HepG2 (cell line): ENCODE measurements at regions not wholly inside any gene's neighbourhood (a gene's known extent, or its start where the extent isn't known, plus 50 kb on each side); places are given as distances from the start of the nearest gene placed in this dataset.

Experiments used
- PHF5A ChIP-seq: IDR thresholded peaks from one replicate; pipeline ENCODE4 v1.6.1; 2018; ENCODE audit warnings: low read depth, missing genetic modification reagents; ENCODE audit not compliant: unreplicated experiment
- ZSCAN20 ChIP-seq: sonication (generic); formaldehyde crosslinking; IDR thresholded peaks from 2 replicates; pipeline ENCODE4 v1.4.0; 2020; ENCODE audit warnings: missing genetic modification reagents, mild to moderate bottlenecking, borderline replicate concordance

DNA sequence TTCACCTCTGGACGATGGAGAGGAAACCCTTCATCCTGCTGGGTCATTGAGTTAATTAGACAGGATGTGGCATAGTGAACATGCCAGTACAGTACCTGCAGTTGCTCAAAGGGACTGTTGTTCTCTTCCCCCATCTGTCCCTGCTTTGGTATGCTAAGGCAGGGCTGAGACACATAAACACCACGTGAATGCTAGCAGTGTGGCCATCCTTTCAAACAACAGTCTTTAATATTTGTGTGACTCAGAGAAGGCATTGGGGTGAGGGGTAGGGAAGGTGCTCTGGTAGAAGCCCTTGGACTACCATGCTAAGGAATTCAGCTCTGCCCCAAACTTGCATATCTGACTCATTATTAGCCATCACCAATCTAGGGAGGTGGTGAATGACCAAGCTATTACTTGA lies 180.2 kb upstream of the ZNF618 start:
- TF ChIP-seq PHF5A (no peak), ZSCAN20 (CRISPR knock-in tag) (no peak)
